ENCODE measurements at regions not wholly inside any gene's neighbourhood (a gene's known extent, or its start where the extent isn't known, plus 50 kb on each side); places are given as distances from the start of the nearest gene placed in this dataset.

DNA sequence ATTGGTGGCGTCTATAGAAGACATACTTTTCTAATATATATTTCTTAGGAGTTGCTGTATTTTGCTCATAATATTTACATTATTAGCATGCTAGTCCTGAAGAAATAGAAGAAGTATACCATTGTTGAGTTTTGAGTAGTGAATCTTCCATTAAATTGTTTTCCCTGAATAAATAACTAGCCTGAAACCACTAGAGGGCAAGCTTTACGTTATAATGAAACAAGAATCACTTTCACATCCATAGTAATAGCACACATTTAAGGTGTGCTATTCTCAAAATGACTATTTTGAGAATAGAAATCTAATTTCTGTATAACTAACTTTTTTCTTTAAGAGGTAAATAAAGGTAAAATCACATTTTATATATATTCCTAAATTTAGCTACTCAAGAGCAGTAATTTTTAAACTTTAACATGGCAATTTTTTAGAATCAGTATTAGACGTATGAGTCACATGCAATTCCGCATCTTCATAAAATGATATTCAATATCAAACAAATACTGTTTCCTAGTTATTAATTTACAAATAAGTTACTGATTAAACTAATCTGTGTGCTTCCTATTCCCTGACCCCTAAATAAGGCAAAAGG, 213.2 kb upstream of the MANEA start:
- TF ChIP-seq CTCF (IDR thresholded peaks at IDR 0.05; ENCODE audit: borderline replicate concordance, control extremely low read depth, extremely low read depth, insufficient read depth, missing control alignments), result peak; percentile 24
- in situ Hi-C loops (cut with MboI; ENCODE audit: low sequenced_read_pairs, unreplicated experiment), result no loop called here
- DNase-seq (ENCODE audit: low spot score), result peak; percentile 36

GRCh38 chr6:95365454-95365853, 211.9 kb upstream of the MANEA start:
- in situ Hi-C loops (cut with MboI; ENCODE audit: low sequenced_read_pairs, unreplicated experiment), result no loop called here
- no peak for TF ChIP-seq CTCF (IDR thresholded peaks at IDR 0.05; ENCODE audit: borderline replicate concordance, control extremely low read depth, extremely low read depth, insufficient read depth, missing control alignments)
- DNase-seq (ENCODE audit: low spot score), result no peak

DNA sequence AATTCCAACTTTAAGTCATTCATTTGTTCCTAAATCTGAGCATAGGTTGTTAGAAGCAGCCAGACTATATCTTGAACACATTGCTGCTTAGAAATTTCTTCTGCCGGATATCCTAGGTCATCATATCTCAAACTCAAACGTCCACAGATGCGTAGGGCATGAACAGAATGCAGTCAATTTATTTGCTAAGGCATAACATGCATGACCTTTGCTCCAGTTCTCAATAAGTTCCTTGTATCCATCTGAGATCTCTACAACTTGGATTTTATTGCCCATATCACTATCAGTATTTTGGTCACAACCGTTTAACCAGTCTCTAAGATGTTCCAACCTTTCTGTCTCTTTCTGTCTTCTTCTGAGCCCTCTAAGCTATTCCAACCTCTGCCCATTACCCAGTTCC, 210.9 kb upstream of the MANEA start:
- in situ Hi-C loops (cut with MboI; ENCODE audit: low sequenced_read_pairs, unreplicated experiment), result no loop called here
- no peak for DNase-seq (ENCODE audit: low spot score)
- no peak for TF ChIP-seq CTCF (IDR thresholded peaks at IDR 0.05; ENCODE audit: borderline replicate concordance, control extremely low read depth, extremely low read depth, insufficient read depth, missing control alignments)

DNA sequence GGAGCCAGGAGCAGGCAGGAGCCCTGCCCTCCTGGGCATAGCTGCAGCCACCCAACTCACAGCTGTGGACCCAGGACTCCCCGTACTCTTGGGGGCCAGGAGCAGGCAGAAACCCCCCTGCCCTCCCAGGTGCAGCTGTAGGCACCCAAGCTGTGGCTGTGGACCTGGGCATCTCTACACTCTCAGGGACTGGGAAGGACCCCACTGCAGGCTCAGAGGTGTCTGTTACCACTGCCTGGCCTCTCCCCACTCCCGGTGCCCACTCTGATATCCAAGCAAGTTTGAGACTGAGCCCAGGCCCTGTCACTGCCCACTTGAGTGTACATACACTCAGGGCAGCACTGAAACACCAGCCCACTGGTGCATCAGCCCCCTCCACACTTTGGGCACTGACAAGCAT, 193.5 kb upstream of the MANEA start:
- no peak for DNase-seq (ENCODE audit: low spot score)
- in situ Hi-C loops (cut with MboI; ENCODE audit: low sequenced_read_pairs, unreplicated experiment), result no loop called here
- TF ChIP-seq CTCF (IDR thresholded peaks at IDR 0.05; ENCODE audit: borderline replicate concordance, control extremely low read depth, extremely low read depth, insufficient read depth, missing control alignments), result no peak

GRCh38 chr6:95384988-95385387, 192.3 kb upstream of the MANEA start:
- in situ Hi-C loops (cut with MboI; ENCODE audit: low sequenced_read_pairs, unreplicated experiment), result no loop called here
- no peak for TF ChIP-seq CTCF (IDR thresholded peaks at IDR 0.05; ENCODE audit: borderline replicate concordance, control extremely low read depth, extremely low read depth, insufficient read depth, missing control alignments)
- no peak for DNase-seq (ENCODE audit: low spot score)

DNA sequence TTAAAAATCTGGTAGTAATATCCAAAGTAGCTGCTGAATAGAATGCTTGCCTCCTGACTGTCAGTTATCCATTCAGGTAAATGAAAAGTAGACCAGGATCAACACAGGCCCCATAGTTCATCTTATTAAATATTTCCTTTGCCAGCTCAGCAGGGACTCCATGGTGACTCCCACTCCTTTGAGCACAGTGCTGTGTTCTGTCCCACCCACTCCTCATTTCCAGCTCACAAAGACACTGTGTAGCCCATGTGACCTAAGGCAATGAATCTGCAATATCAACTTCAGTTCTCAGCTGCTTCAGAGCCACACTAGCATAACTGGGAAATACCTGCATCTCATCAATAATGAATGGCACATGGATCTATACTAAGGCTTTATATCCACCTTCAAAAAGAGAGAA, 189.5 kb upstream of the MANEA start:
- in situ Hi-C loops (cut with MboI; ENCODE audit: low sequenced_read_pairs, unreplicated experiment), result no loop called here
- DNase-seq (ENCODE audit: low spot score), result no peak
- no peak for TF ChIP-seq CTCF (IDR thresholded peaks at IDR 0.05; ENCODE audit: borderline replicate concordance, control extremely low read depth, extremely low read depth, insufficient read depth, missing control alignments)

DNA sequence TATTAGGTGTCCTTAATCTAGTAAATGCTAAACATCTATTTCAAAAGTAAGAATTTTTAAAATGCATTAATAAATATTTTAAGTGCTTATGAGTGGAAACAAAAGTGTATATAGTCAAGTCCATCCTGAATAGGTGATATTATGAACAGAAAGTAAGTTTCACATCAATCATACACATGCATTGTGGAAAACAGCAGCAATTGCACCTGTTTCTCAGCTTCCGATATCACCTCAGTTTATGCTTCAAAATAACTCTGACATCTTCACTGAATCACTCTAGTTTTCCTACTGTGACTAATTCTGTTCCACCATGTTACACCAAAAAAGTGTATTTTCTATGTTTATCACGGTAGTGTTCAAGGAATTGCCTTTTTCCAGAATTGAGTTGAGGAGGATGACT, 172.6 kb upstream of the MANEA start:
- in situ Hi-C loops (cut with MboI; ENCODE audit: low sequenced_read_pairs, unreplicated experiment), result no loop called here
- DNase-seq (ENCODE audit: low spot score), result no peak
- TF ChIP-seq CTCF (IDR thresholded peaks at IDR 0.05; ENCODE audit: borderline replicate concordance, control extremely low read depth, extremely low read depth, insufficient read depth, missing control alignments), result no peak
